T-helper 9 cell (primary cell): ENCODE measurements at regions not wholly inside any gene's neighbourhood (a gene's known extent, or its start where the extent isn't known, plus 50 kb on each side); places are given as distances from the start of the nearest gene placed in this dataset.

Source experiments
- DNase-seq: peaks from one replicate; pipeline ENCODE4 v3.0.0-alpha.2; 2020

DNA sequence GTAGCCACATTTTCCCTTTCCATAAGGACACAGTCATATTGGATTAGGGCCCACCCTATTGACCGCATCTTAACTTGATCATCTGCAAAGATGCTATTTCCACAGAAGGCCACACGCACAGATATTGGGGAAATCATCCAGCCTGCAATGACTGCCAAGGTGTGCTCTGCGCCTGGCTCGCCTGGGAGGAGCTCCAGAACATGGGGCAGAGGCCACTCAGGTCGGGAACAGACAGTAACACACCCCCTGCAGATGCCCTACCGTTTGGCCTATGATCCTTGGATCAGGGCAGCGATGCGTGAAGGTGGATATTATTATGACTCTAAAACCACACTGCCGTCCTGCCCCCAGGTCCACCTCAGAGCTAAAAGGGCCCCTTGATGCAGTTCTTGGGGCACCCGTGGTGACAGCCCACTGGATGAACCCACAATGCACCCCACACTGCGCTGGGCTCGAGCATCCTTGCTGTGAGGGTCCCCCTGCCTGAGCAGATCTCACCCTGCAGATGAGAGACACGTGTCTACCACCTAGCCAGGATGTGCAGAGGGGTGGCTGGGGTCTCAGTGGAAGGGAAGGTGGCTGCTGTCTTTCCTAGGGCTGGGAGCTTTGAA, 72.9 kb upstream of the ZNF516 start:
- DNase-seq, result no peak

DNA sequence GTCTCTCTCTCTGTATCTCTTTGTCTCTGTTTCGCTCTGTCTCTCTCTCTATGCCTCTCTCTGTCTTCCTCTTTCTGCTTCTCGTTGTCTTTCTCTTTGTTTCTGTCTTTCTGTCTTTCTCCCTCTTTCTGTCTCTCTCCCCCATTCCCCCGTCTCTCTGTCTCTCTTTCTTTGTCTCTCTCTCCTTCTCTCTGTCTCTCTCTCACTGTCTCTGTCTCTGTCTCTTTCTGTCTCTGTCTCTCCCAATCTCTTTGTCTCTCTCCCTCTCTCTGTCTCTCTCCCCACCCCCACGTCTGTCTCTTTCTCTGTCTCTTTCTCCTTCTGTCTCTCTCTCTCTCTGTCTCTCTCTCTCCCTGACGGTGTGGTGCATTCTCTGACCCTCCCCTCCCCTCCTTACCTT, 71.9 kb upstream of the ZNF516 start:
- no peak for DNase-seq

DNA sequence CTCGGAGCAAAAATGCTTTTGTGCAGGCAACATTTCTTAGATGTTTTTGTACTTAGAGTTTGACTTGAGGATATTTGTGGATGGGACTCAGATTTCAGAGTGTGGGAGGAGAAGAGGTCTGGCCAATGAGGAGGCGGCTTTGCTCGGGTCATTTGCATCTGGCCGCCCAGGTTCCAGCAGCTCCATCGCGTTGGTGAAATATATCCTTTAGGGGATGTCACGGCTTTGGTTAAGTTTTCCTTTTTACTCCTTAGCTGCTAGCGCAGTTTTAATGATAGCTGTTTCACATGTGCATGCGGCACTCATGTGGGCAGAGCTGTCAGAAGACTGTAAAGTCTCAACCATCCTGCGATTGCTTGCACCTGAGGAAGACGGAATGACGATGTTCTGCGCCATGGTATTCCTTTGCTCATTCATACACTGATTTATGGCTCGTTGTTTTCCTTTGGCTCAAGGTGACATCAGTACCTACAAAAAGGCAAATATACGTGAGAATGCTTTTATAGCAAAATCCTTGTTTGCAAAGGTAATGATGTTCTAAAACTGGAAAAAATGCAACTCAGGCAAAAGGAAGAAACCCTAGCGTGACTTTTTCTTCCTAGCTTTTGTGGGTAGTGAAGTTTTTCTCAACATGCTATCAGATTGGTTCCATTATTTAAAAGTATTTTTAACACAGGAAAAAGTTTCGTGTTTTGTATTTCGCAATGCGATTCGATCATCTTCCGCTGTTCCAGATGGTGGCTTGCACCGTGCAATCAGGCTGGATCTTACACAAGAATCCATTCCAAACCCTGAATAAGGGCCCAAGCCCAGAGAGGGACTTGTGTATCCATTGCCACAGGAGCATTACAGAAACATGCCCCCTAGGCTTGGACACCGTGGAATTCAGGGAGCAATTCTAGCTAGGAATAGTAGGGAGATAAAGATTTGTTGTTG, 70.5 kb upstream of the ZNF516 start:
- DNase-seq, result no peak

DNA sequence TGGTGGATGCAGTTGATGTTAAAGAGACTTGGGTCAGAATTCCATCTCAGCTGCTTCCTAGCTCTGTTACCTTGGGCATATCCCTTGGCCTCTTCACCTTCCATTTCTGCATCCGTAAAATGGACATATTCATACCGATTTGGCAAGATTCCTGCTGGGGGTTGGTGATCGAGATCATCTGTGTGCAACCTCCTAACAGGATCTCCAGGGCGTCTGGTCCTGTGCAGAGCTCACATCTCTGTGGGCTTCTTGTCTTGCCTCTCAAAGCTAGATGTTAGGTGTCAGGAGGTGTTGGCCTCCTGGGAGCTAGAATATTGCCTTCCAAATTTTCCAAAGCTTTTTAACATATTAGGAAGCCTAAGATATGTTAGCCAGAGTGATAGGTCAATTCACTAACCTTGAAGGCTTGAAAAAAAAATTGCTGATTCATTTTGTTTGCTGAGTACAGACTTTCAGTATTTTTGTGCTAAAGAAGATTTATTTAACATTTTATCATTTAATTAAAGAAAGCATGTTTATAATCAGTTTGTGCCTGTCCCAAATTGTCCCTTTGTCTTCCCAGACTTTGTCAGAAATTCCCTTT, 69.7 kb upstream of the ZNF516 start:
- DNase-seq, result no peak

GRCh38 chr18:76564117-76564516, 69.1 kb upstream of the ZNF516 start:
- DNase-seq, result no peak

GRCh38 chr18:76562286-76563122, 67.5 kb upstream of the ZNF516 start:
- DNase-seq, result no peak

DNA sequence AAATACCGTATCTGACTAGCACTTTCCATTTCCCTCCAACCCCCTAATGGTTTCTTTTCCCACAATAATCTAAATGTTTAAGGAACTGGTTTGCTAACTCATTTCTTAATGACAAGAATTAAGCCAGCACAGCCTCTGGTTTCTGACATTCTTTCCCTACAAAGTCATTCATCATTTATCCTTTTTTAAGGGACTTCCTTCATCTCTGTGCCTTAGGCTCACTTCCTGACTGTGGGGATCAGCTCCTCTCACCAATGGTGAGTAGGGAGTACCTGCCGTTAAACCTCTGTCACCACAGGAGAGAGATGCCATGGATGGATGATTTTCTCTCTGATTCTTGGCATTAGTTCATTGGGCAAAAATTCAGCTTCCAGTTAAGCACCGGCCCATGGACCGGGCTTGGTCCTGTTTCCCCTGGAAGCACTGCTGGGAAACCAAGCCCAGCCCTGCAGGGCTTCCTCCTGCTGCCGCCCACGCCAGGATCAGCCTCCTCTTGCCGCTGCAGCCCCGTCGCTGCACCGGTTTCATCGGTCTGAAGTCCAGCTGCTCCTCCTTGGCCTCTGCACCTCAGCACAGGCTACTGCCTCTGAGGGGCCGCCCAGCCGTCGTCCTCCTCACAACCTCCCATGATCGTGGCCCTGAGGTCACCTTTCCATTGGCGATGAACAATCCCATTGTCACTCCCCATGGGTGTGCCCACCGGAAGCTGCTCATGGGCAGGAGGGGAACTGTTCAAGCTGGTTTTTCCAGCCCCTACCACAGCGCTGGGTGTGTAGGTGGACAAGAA, 64.0 kb upstream of the ZNF516 start:
- no peak for DNase-seq

DNA sequence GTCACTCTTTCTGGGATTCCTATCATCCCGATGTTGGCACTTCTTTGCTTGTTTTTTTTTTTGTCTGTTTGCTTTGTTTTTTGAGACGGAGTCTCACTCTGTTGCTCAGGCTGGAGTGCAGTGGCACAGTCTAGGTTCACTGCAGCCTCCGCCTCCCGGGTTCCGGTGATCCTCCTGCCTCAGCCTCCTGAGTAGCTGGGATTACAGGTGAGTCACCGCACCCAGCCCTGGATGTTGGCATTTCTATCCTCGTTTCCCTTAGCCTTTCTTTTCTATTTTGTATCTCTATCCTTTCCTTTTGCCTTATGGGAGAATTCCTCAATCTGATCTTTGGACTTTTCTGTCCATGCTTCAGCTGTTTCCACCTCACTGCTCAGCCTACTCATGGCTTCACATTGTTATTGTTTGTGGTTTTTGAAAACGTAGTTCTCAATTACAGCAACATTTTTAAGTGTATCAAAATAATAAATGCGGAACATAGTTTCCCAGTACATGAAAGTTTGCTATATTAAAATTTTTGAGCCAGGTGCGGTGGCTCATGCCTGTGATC, 62.1 kb upstream of the ZNF516 start:
- no peak for DNase-seq

DNA sequence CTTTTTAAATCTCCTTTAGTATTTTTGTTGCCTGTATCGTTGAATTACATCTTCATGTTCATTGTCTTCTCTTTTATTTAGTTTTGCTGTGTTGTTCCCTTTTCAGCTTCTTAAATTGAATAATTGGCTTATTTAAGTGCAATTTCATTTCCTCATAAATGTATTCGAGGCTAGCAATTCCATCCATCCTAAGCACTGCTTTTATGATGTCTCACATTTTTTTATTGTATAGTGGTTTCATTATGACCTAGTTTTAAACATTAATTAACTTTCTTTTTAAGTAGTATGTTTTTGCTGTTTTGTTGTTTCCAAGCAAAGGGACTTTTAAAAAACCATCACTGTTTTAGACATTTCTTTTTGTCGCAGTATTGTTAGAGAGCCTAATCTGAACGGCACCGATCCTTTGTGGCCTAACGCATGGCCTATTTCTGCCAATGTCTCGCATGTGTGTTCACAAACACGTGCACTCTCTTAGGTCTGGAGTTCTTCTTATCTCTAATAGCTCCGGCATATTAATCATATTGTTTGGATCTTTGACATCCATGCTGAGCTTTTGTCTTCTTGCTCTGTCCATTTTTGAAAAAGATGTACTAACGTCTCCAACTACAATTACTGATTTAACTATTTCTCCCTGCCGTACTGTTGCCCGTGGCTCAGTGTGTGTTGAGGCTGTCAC, 59.6 kb upstream of the ZNF516 start:
- DNase-seq, result no peak

GRCh38 chr18:76553715-76554546, 58.9 kb upstream of the ZNF516 start:
- DNase-seq, result no peak

- DNase-seq, result no peak
Measured at GRCh38 chr18:76548541-76548940, 53.5 kb upstream of the ZNF516 start.

DNA sequence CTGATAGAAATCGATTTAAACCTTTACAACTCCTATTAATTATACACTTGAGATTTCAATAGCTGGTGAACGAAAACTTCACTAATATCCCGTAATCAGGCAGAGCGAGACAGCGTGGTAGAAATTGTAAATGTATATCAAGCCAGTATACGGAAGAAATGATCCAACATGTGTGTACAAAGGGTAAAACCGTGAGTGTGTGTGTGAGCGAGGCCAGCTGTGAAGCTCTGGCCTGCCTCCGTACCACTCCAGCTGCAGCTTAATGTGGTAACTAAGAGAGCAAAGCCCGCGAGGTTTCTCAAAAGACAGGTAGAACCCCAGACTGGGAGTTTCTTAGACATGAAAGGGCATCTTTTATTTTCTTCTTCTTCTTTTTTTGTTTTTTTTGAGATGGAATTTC, 52.3 kb upstream of the ZNF516 start:
- no peak for DNase-seq

GRCh38 chr18:76546436-76546835, 51.4 kb upstream of the ZNF516 start:
- DNase-seq, result no peak

GRCh38 chr18:76546088-76546435, 51.0 kb upstream of the ZNF516 start:
- no peak for DNase-seq

GRCh38 chr18:76545433-76546087, 50.5 kb upstream of the ZNF516 start:
- DNase-seq, result no peak

GRCh38 chr18:76544511-76545345, 49.7 kb upstream of the ZNF516 start:
- no peak for DNase-seq
